ENCODE measurements at regions not wholly inside any gene's neighbourhood (a gene's known extent, or its start where the extent isn't known, plus 50 kb on each side); places are given as distances from the start of the nearest gene placed in this dataset.

- TF ChIP-seq CTCF (IDR thresholded peaks at IDR 0.05) (no peak), POLR2A (IDR thresholded peaks at IDR 0.05) (no peak)
- intact Hi-C loops (cut with DNase I; ENCODE audit: low total_unique reads) = no loop called here
- 94 to 95% methylated on average over 2 of the region's 2 CpGs for WGBS, 2 donors
- no peak overlapping the region for H3K4me3 ChIP-seq (ENCODE audit: low read depth, poor library complexity, severe bottlenecking)
- DNase-seq (ENCODE audit: low spot score in 2 of 2) = no peak
These were observed 1531.4 kb upstream of the SLC10A2 start for GRCh38 chr13:104597546-104598180.

DNA sequence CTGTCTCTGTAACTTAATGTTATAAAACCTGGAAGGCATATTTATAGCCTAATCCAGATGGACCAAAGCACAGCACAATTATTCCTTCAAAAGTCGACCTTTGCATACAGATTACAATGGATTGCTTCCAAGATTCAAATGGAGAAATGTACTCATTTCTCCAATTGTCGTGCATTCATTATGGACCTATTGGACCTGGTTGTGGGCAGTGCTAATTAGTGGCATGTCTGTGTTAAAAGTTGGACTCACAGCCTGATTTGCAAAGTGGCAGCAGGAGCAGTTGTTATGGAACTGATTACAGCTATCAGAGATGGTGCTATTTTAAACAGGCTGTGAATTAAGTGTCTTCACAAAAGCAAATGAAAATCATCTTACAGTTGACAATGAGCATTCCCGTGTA, 1529.3 kb upstream of the SLC10A2 start:
- intact Hi-C loops (cut with DNase I; ENCODE audit: low total_unique reads) = no loop called here

GRCh38 chr13:104594806-104595205, 1528.6 kb upstream of the SLC10A2 start:
- H3K4me3 ChIP-seq (ENCODE audit: low read depth, poor library complexity, severe bottlenecking) = no peak overlapping the region
- intact Hi-C loops (cut with DNase I; ENCODE audit: low total_unique reads) = no loop called here
- WGBS, 2 donors = 65% methylated on average over 2 of the region's 2 CpGs
- no peak for TF ChIP-seq CTCF (IDR thresholded peaks at IDR 0.05)
- TF ChIP-seq POLR2A (IDR thresholded peaks at IDR 0.05) = no peak
- no peak for DNase-seq (ENCODE audit: low spot score in 2 of 2)

More for the DNA sequence above, 1529.3 kb upstream of the SLC10A2 start:
- WGBS, 2 donors = 46 to 48% methylated on average over 3 of the region's 3 CpGs
- no peak overlapping the region for H3K4me3 ChIP-seq (ENCODE audit: low read depth, poor library complexity, severe bottlenecking)
- TF ChIP-seq POLR2A (IDR thresholded peaks at IDR 0.05) (no peak), CTCF (IDR thresholded peaks at IDR 0.05) (no peak)
- no peak for DNase-seq (ENCODE audit: low spot score in 2 of 2)

GRCh38 chr13:104593693-104594092, 1527.5 kb upstream of the SLC10A2 start:
- DNase-seq (ENCODE audit: low spot score in 2 of 2) = no peak
- 74 to 83% methylated on average over 2 of the region's 2 CpGs for WGBS, 2 donors
- H3K4me3 ChIP-seq (ENCODE audit: low read depth, poor library complexity, severe bottlenecking) = no peak overlapping the region
- intact Hi-C loops (cut with DNase I; ENCODE audit: low total_unique reads) = no loop called here
- TF ChIP-seq CTCF (IDR thresholded peaks at IDR 0.05) = no peak

DNA sequence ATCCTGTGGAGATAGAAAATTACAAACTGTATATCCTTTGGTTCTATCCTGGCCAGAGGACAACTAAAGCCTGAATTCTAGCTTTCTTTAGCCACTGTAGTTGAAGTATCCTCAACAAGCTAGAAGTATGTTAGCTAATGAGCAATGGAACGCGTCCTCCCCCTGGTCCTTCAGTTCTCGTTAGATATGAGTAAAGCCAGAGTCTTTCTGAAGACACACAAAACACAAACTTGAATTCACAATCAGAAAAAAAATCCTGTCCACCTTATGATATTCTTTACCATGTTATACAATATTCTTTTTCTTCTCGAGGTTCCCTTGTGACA, 1527.0 kb upstream of the SLC10A2 start:
- TF ChIP-seq CTCF (IDR thresholded peaks at IDR 0.05) (no peak), POLR2A (IDR thresholded peaks at IDR 0.05) (no peak)
- DNase-seq (ENCODE audit: low spot score in 2 of 2) = no peak
- WGBS, 2 donors = 90 to 94% methylated on average over 4 of the region's 4 CpGs
- H3K4me3 ChIP-seq (ENCODE audit: low read depth, poor library complexity, severe bottlenecking) = no peak overlapping the region
- intact Hi-C loops (cut with DNase I; ENCODE audit: low total_unique reads) = no loop called here

DNA sequence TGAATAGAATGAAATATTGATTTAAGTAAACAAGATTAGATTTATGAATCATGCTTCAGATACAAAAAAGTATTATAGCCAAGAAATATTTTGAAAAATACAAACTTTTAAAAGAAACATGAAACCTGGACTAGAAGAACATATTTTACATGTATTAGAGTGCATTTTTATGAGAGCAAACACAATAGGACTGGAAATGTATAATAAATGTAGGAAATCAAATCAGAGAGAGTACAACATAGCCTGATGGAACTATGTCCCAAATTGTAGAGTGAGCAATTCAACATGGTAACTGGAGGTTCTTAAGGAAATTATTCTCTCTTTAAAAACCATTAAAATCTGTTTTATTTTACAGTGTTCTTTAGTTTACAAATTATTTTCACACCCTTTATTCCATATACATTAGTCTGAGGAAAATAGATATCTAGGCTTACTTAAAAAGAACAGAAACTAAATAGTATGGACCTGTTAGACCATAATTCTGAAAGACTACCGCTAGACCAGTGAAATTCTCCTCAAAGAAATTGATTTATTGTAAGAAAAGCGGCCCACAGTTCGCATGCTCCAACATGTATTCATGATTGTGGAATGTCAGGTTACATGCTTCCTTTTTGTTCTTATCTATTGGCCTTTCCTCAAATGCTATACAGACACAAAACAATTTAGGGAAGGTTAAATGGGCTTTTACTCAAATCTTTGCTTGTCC, 1526.5 kb upstream of the SLC10A2 start:
- H3K4me3 ChIP-seq (ENCODE audit: low read depth, poor library complexity, severe bottlenecking) = no peak overlapping the region
- no peak for DNase-seq (ENCODE audit: low spot score in 2 of 2)
- TF ChIP-seq CTCF (IDR thresholded peaks at IDR 0.05) (no peak), POLR2A (IDR thresholded peaks at IDR 0.05) (no peak)
- 79 to 80% methylated on average over 3 of the region's 3 CpGs for WGBS, 2 donors
- intact Hi-C loops (cut with DNase I; ENCODE audit: low total_unique reads) = no loop called here

Data from lower leg skin (tissue), 4 donors.